ENCODE measurements at regions not wholly inside any gene's neighbourhood (a gene's known extent, or its start where the extent isn't known, plus 50 kb on each side); places are given as distances from the start of the nearest gene placed in this dataset.
"Not testable (repeated sequence)": the region's sequence is repeated elsewhere in the genome, so short reads cannot be mapped to it uniquely, and the experiment has no call there.

GRCh38 chr3:5476403-5476802 lies 288.9 kb downstream of the EDEM1 start:
- DNase-seq (ENCODE audit: low spot score), result no peak

GRCh38 chr3:5479229-5479799 lies 291.8 kb downstream of the EDEM1 start:
- no peak for DNase-seq (ENCODE audit: low spot score)

DNA sequence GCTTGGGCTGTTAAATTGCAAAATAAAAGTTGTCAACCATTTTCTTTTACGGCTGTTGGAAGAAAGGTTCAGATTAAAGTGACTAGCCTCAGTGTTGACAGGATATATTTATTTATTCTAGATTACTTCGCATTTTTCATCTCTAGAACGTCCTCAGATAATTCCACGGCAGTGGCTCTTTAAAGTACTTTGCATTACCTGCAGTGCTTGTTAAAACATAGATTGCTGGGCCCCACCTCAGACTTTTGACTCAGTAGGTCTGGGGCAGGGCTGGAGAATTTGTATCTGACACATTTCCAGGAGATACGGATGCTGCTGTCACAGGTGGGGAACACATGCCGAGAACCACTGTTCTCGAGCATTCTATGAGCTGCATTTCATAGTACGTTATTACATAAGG lies 292.7 kb downstream of the EDEM1 start:
- no peak for DNase-seq (ENCODE audit: low spot score)

DNA sequence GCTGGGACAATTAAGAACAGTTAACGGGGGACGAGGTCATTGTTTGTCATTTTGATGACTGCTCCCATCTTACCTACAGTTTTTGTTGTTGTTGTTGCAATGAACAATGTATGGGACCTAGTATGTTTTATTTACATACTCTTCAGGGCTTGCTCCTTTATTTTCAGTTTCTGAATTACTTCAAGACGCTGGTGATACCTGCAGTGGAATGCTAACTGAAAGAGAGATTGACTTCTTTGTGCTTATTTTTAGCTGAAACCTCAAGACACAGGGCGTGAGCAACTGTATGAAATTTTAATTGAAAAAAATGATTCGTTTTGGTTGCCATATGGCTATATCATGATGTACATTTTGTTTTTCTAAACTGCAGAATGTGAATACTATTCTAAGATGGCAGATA lies 297.9 kb downstream of the EDEM1 start:
- no peak for DNase-seq (ENCODE audit: low spot score)

GRCh38 chr3:5488771-5489170 lies 301.3 kb downstream of the EDEM1 start:
- no peak for DNase-seq (ENCODE audit: low spot score)

GRCh38 chr3:5489536-5489935 lies 302.0 kb downstream of the EDEM1 start:
- DNase-seq (ENCODE audit: low spot score), result no peak

- DNase-seq (ENCODE audit: low spot score), result no peak
Observed at GRCh38 chr3:5494905-5495519, 307.5 kb downstream of the EDEM1 start.

DNA sequence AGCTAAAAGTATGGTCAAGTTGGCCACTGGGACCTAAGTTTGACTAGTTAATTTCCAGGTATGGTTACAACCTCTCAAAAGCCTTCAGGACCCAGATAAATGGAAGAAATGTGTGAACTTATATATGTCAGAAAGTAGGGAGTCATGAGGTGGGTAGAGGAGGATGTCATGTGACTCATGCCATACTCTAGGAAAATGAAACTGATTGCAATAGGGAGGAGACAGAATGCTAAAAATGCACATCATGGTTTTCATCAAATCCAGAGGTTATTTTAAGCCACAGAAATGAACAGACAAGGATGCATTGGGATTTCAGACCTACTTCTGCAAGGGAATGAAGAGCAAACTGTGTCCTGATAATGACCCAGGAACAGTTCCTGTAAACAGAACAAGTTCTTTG lies 310.0 kb downstream of the EDEM1 start:
- DNase-seq (ENCODE audit: low spot score), result no peak

GRCh38 chr3:5498981-5499380 lies 311.5 kb downstream of the EDEM1 start:
- DNase-seq (ENCODE audit: low spot score), result no peak

- DNase-seq (ENCODE audit: low spot score), result no peak
Observed at GRCh38 chr3:5499404-5499803, 311.9 kb downstream of the EDEM1 start.

DNA sequence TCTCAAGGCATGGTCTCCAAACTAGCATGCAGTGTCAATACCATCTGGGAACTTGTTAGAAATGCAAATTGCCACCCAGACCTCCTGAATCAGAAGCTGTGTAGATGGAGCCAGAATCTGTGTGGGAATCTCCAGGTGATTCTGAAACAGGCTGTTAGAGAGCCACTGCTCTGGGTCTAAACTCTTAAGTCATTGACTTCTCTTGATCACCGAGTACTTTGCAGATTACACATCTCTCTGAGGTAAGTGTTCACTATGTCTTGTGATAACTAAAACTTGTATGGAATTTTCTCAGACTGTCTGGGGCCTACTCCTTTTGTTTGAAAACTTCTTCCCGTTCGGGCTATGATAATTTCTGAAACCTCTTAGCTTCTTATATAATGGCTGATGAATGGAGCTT lies 315.6 kb downstream of the EDEM1 start:
- no peak for DNase-seq (ENCODE audit: low spot score)

GRCh38 chr3:5504135-5504534 lies 316.6 kb downstream of the EDEM1 start:
- DNase-seq (ENCODE audit: low spot score), result no peak

GRCh38 chr3:5505163-5505562 lies 317.7 kb downstream of the EDEM1 start:
- DNase-seq (ENCODE audit: low spot score), result no peak

GRCh38 chr3:5505997-5506396 lies 318.5 kb downstream of the EDEM1 start:
- no peak for DNase-seq (ENCODE audit: low spot score)

- DNase-seq (ENCODE audit: low spot score), result not testable (repeated sequence)
Observed at GRCh38 chr3:5508860-5509259, 321.4 kb downstream of the EDEM1 start.

GRCh38 chr3:5510300-5510699 lies 322.8 kb downstream of the EDEM1 start:
- DNase-seq (ENCODE audit: low spot score), result no peak

- no peak for DNase-seq (ENCODE audit: low spot score)
Observed at GRCh38 chr3:5517921-5518320, 330.4 kb downstream of the EDEM1 start.

- DNase-seq (ENCODE audit: low spot score), result no peak
Observed at GRCh38 chr3:5520237-5520636, 332.7 kb downstream of the EDEM1 start.

DNA sequence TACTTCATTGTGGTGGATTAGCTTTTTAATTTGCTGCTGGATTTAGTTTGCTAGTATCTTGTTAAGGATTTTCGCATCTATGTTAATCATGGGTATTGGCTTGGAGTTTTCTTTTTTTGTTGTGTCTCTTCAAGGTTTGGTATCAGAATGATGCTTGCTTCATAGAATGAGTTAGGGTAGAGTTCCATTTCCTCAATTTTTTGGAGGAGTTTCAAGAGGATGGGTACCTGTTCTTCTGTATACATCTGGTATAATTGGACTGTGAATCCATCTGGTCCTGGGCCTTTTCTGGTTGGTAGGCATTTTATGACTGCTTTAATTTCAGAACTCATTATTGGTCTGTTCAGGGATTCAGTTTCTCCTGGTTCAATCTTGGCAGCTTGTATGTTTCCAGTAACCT lies 335.6 kb downstream of the EDEM1 start:
- no peak for DNase-seq (ENCODE audit: low spot score)

GRCh38 chr3:5531039-5531438 lies 343.5 kb downstream of the EDEM1 start:
- no peak for DNase-seq (ENCODE audit: low spot score)

GRCh38 chr3:5531741-5532290 lies 344.3 kb downstream of the EDEM1 start:
- no peak for DNase-seq (ENCODE audit: low spot score)

- no peak for DNase-seq (ENCODE audit: low spot score)
Observed at GRCh38 chr3:5540532-5540931, 353.0 kb downstream of the EDEM1 start.

- DNase-seq (ENCODE audit: low spot score), result no peak
Observed at GRCh38 chr3:5542472-5542871, 355.0 kb downstream of the EDEM1 start.

DNA sequence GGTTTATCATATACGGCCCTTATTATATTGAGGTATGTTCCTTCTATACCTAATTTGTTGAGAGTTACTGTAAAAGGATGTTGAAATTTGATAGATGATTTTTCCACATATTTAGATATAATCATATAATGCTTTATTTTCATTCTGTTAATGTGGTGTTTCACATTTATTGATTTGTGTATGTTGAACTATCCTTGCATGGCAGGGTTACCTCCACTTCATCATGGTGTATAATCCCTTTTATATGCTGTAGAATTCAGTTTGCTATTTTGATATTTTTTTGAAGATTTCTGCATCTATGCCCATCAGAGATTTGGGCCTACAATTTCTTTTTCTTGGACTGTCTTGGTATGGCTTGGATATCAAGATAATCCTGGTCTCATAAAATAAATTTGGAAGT lies 355.5 kb downstream of the EDEM1 start:
- no peak for DNase-seq (ENCODE audit: low spot score)
